ENCODE measurements at regions not wholly inside any gene's neighbourhood (a gene's known extent, or its start where the extent isn't known, plus 50 kb on each side); places are given as distances from the start of the nearest gene placed in this dataset.

GRCh38 chr16:13633391-13633861, 286.5 kb upstream of the ERCC4 start:
- DNase-seq (no peak), ATAC-seq (no peak)
- intact Hi-C loops (cut with DNase I), result no loop called here
- Histone ChIP-seq H3K36me3 (no peaks in the 10 kb centered on the region), H3K9me3 (no peaks in the 10 kb centered on the region), H3K4me1 (peaks cover 0 to 10% (median 0%) of the 10 kb centered on the region in 4 donors), H3K27me3 (no peaks in the 10 kb centered on the region), H3K27ac (no peak overlapping the region), H3K4me3 (no peak overlapping the region)
- TF ChIP-seq CTCF (IDR thresholded peaks at IDR 0.05), result no peak
- no peak for TF ChIP-seq POLR2A (IDR thresholded peaks at IDR 0.05)
- WGBS (ENCODE audit: insufficient coverage, low coverage, low lambda C conversion rate, missing lambda C conversion rate), result 52% methylated on average over 2 of the region's 5 CpGs

- DNase-seq, result no peak
- TF ChIP-seq POLR2A (IDR thresholded peaks at IDR 0.05), result no peak
- TF ChIP-seq CTCF (IDR thresholded peaks at IDR 0.05), result no peak
- WGBS (ENCODE audit: insufficient coverage, low coverage, low lambda C conversion rate, missing lambda C conversion rate), result 92% methylated on average over 1 of the region's 1 CpG
Measured at GRCh38 chr16:13634253-13634652, 285.7 kb upstream of the ERCC4 start.

GRCh38 chr16:13634959-13635358, 285.0 kb upstream of the ERCC4 start:
- WGBS (ENCODE audit: insufficient coverage, low coverage, low lambda C conversion rate, missing lambda C conversion rate), result 80% methylated on average over 6 of the region's 6 CpGs
- TF ChIP-seq POLR2A (IDR thresholded peaks at IDR 0.05) (no peak), CTCF (IDR thresholded peaks at IDR 0.05) (no peak)

More at GRCh38 chr16:13634253-13634652, 285.7 kb upstream of the ERCC4 start:
- ATAC-seq, result no peak
- Histone ChIP-seq H3K4me1 (peaks cover 0 to 10% (median 0%) of the 10 kb centered on the region in 4 donors), H3K4me3 (no peak overlapping the region), H3K9me3 (no peaks in the 10 kb centered on the region), H3K36me3 (no peaks in the 10 kb centered on the region), H3K27ac (no peak overlapping the region), H3K27me3 (no peaks in the 10 kb centered on the region)
- intact Hi-C loops (cut with DNase I), result no loop called here

GRCh38 chr16:13638218-13638617, 281.7 kb upstream of the ERCC4 start:
- no peak for DNase-seq
- ATAC-seq, result no peak
- Histone ChIP-seq H3K9me3 (no peaks in the 10 kb centered on the region), H3K4me1 (no peaks in the 10 kb centered on the region), H3K36me3 (no peaks in the 10 kb centered on the region), H3K27me3 (no peaks in the 10 kb centered on the region), H3K4me3 (no peak overlapping the region), H3K27ac (no peak overlapping the region)
- TF ChIP-seq POLR2A (IDR thresholded peaks at IDR 0.05) (no peak), CTCF (IDR thresholded peaks at IDR 0.05) (no peak)
- intact Hi-C loops (cut with DNase I), result no loop called here
- WGBS (ENCODE audit: insufficient coverage, low coverage, low lambda C conversion rate, missing lambda C conversion rate), result 77% methylated on average over 2 of the region's 2 CpGs

More at GRCh38 chr16:13634959-13635358, 285.0 kb upstream of the ERCC4 start:
- DNase-seq, result no peak
- no peak overlapping the region for H3K4me3 ChIP-seq
- peaks cover 0 to 3% (median 0%) of the 10 kb centered on the region in 4 donors for H3K4me1 ChIP-seq
- H3K27ac ChIP-seq, result no peak overlapping the region
- intact Hi-C loops (cut with DNase I), result no loop called here
- H3K27me3 ChIP-seq, result no peaks in the 10 kb centered on the region
- no peaks in the 10 kb centered on the region for H3K9me3 ChIP-seq
- H3K36me3 ChIP-seq, result no peaks in the 10 kb centered on the region
- ATAC-seq, result no peak

- Histone ChIP-seq H3K9me3 (no peaks in the 10 kb centered on the region), H3K27ac (no peak overlapping the region), H3K36me3 (no peaks in the 10 kb centered on the region), H3K4me3 (no peak overlapping the region), H3K27me3 (no peaks in the 10 kb centered on the region), H3K4me1 (no peaks in the 10 kb centered on the region)
- 100% methylated on average over 1 of the region's 3 CpGs for WGBS (ENCODE audit: insufficient coverage, low coverage, low lambda C conversion rate, missing lambda C conversion rate)
- ATAC-seq (no peak), DNase-seq (no peak)
- TF ChIP-seq CTCF (IDR thresholded peaks at IDR 0.05), result no peak
- TF ChIP-seq POLR2A (IDR thresholded peaks at IDR 0.05), result no peak
- intact Hi-C loops (cut with DNase I), result no loop called here
Measured at GRCh38 chr16:13643412-13643811, 276.5 kb upstream of the ERCC4 start.

Measured in right lobe of liver (tissue), 6 donors.